Memory B cell (primary cell): ENCODE measurements at regions not wholly inside any gene's neighbourhood (a gene's known extent, or its start where the extent isn't known, plus 50 kb on each side); places are given as distances from the start of the nearest gene placed in this dataset.

Experiments used
- ATAC-seq: fragments of 150-1000 bp; cut with Tn5 transposase; 2 replicates; pipeline ENCODE4 v1.10.0; 2021; ENCODE audit warnings: low read depth, mild to moderate bottlenecking, moderate library complexity
- DNase-seq, 2 donors: peaks; one replicate each; pipeline ENCODE4 v3.0.0; 2022; ENCODE audit warnings: low spot score in 2 of 2
- H3K27ac Mint-ChIP-seq: one replicate; pipeline ENCODE4 v1.8.0; 2022; ENCODE audit warnings: mild to moderate bottlenecking, moderate library complexity, mixed read lengths
- H3K27me3 Mint-ChIP-seq: one replicate; pipeline ENCODE4 v1.8.0; 2022; ENCODE audit warnings: mixed read lengths
- H3K36me3 Mint-ChIP-seq: one replicate; pipeline ENCODE4 v1.8.0; 2022; ENCODE audit warnings: mild to moderate bottlenecking, mixed read lengths
- H3K4me1 Mint-ChIP-seq: one replicate; pipeline ENCODE4 v1.8.0; 2022; ENCODE audit warnings: mixed read lengths
- H3K4me3 Mint-ChIP-seq: one replicate; pipeline ENCODE4 v1.8.0; 2022; ENCODE audit warnings: mild to moderate bottlenecking, moderate library complexity, mixed read lengths
- H3K9me3 Mint-ChIP-seq: one replicate; pipeline ENCODE4 v1.8.0; 2022; ENCODE audit warnings: mixed read lengths

DNA sequence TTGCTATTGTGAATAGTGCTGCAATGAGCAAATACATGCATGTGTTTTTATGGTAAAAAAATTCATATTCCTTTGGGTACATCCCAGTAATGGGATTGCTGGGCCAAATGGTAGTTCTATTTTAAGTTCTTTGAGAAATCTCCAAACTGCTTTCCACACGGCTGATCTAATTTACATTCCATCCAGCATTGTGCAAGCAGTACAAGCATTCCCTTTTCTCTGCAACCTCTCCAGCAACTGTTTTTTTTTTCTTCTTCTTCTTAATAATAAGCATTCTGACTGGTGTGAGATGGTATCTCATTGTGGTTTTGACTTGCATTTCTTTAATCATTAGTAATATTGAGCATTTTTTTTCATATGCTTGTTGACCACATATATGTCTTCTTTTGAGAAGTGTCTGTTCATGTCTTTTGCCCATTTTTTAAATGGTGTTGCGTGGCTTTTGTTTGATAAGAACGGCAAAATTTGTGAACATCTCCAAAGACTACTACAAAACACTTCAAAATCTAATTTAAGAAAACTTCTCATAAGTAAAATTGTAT lies 136.1 kb upstream of the MYO3A start:
- DNase-seq (no peak), ATAC-seq (no peak)
- no peaks in the 10 kb centered on the region for H3K36me3 Mint-ChIP-seq
- H3K4me1 Mint-ChIP-seq: no peaks in the 10 kb centered on the region
- peaks cover 2% of the 10 kb centered on the region for H3K27me3 Mint-ChIP-seq
- no peak overlapping the region for H3K4me3 Mint-ChIP-seq
- H3K9me3 Mint-ChIP-seq: peaks cover 2% of the 10 kb centered on the region
- no peak overlapping the region for H3K27ac Mint-ChIP-seq

DNA sequence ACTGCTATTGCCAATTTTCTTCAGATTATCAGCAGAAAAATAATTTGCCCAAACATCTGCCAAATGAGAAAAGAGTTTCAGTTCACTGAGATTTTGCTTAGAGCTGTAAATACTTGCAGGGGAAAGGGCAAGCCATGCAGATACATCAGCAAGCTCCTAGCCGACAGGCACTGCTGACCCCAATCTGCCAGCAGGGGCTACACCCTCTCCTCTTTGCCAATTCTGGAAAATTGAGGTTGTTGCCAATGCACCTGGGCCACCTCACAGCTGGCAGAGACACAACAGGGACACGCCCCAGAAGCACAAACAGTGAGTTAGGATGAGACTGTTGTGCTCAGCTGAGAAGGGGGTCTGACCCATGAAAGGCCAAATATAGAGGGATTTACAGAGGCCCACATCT lies 129.5 kb upstream of the MYO3A start:
- Mint-ChIP-seq H3K27ac (no peak overlapping the region), H3K36me3 (no peaks in the 10 kb centered on the region), H3K27me3 (no peaks in the 10 kb centered on the region), H3K9me3 (no peaks in the 10 kb centered on the region), H3K4me1 (no peaks in the 10 kb centered on the region), H3K4me3 (no peak overlapping the region)
- no peak for DNase-seq
- ATAC-seq: no peak

DNA sequence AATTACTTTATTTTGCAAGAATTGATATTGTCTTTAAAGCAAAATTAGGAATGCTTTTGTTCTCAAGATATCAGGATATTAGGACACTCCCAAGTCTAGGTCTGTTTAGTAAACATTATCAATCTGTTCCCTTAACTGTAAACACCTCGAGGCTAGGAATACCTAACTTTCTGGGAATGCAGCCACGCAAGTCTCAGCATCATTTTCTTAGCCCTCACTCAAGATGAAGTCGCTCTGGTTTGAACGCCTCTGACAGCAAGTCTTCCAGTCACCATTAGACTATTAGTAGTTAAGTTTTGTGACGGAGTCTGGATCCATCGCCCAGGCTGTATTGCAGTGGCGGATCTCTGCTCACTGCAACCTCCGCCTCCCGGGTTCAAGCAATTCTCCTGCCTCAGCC lies 128.0 kb upstream of the MYO3A start:
- no peak overlapping the region for H3K27ac Mint-ChIP-seq

DNA sequence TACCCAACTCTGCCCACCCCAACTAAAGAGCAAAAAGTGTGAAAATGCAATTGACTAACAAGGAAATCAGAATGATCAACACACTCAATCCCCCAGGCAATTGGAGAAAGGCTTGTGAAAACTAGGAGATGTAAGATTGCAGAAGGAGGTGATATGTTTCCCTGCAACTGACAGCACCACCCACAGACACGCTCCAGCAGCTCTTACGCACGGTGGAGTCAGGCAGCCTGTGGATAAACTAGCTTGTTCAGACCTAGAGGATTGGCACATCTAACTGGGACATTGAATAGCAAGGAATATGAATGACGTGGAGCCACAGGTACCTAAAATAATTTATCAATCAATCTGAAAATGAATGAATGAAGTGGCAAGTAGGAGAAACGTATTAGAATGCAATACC lies 125.7 kb upstream of the MYO3A start:
- Mint-ChIP-seq H3K27ac (no peak overlapping the region), H3K4me1 (no peaks in the 10 kb centered on the region), H3K9me3 (no peaks in the 10 kb centered on the region), H3K4me3 (no peak overlapping the region), H3K27me3 (peaks cover 2% of the 10 kb centered on the region), H3K36me3 (no peaks in the 10 kb centered on the region)
- ATAC-seq: no peak
- DNase-seq: no peak

More for the DNA sequence above, 128.0 kb upstream of the MYO3A start:
- H3K4me1 Mint-ChIP-seq: no peaks in the 10 kb centered on the region
- H3K4me3 Mint-ChIP-seq: no peak overlapping the region
- H3K36me3 Mint-ChIP-seq: no peaks in the 10 kb centered on the region
- H3K9me3 Mint-ChIP-seq: no peaks in the 10 kb centered on the region
- peaks cover 2% of the 10 kb centered on the region for H3K27me3 Mint-ChIP-seq
- DNase-seq: no peak
- ATAC-seq: no peak

DNA sequence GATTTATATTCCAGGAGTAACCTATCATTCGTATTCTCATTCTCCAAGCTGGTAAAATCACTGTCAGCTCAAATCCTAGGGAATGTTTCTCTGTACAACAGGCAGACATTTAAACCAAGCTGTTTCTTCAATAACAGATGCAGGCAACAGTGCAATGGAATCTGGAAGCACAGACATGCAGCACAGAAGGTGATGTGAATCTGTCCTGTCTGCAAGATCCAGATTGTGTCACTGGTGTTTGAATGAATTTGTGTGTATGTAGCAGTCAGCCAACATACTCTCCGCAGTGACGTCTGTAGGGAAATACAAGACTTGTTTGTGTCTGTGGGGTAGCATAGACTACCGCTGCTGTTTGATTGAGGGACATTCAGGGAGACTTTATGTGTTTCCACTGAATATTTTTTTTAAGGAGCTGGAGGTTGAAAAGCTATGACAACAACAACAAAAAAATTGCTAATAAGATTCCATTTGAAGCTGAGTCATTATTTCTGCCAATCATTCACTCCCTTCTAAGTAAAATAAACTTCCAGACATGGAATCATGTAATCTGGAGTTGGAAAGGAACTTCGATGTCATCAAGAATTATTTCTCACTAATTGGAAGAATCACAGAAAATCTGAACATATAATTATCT lies 122.9 kb upstream of the MYO3A start:
- peaks cover 2% of the 10 kb centered on the region for H3K27me3 Mint-ChIP-seq
- H3K27ac Mint-ChIP-seq: peak overlapping the region; percentile 24
- ATAC-seq (no peak), DNase-seq (no peak)
- no peaks in the 10 kb centered on the region for H3K4me1 Mint-ChIP-seq
- H3K4me3 Mint-ChIP-seq: no peak overlapping the region
- H3K9me3 Mint-ChIP-seq: peaks cover 2% of the 10 kb centered on the region
- no peaks in the 10 kb centered on the region for H3K36me3 Mint-ChIP-seq

DNA sequence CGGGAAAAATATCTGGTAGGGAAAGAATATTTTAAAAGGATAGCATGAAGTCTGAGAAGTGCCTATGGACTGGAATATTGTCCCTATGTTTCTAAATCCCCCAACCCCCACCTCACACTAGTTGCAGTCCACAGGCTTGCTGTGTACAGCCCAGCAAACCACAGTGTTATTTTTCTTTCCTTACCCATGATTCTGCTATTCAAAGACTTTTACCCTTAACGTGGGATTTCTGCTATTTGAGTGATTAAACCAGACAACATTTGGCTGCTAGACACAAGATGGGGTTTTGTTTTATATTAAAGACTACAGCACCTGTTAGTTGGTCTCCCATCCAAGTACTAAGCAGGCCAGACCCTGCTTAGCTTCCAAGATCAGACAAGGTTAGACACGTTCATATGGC lies 120.5 kb upstream of the MYO3A start:
- H3K4me3 Mint-ChIP-seq: no peak overlapping the region
- DNase-seq (no peak), ATAC-seq (no peak)
- H3K27ac Mint-ChIP-seq: no peak overlapping the region
- H3K9me3 Mint-ChIP-seq: peaks cover 2% of the 10 kb centered on the region
- H3K36me3 Mint-ChIP-seq: no peaks in the 10 kb centered on the region
- H3K4me1 Mint-ChIP-seq: no peaks in the 10 kb centered on the region
- H3K27me3 Mint-ChIP-seq: peaks cover 2% of the 10 kb centered on the region

DNA sequence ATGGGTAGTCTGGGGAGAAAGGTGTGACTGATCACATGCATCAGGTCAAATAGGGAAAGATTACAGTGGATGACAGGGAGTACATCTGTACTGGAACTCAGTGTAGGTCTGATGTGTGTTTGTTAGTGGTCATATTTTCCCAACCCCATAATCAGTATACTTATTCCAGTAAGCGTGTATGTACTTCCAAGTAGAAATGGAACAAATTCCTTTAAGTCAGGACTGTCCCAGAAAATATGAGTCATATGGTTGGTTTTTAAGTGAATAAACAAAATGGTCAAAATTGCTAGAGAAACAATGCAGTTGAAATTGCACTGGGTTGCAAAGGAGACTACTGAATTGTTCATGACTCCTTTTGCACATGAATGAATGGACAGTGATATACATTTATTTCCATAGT lies 118.8 kb upstream of the MYO3A start:
- Mint-ChIP-seq H3K27ac (no peak overlapping the region), H3K9me3 (peaks cover 2% of the 10 kb centered on the region), H3K4me3 (no peak overlapping the region), H3K36me3 (no peaks in the 10 kb centered on the region), H3K4me1 (no peaks in the 10 kb centered on the region), H3K27me3 (peaks cover 3% of the 10 kb centered on the region)
- no peak for ATAC-seq
- DNase-seq: no peak

DNA sequence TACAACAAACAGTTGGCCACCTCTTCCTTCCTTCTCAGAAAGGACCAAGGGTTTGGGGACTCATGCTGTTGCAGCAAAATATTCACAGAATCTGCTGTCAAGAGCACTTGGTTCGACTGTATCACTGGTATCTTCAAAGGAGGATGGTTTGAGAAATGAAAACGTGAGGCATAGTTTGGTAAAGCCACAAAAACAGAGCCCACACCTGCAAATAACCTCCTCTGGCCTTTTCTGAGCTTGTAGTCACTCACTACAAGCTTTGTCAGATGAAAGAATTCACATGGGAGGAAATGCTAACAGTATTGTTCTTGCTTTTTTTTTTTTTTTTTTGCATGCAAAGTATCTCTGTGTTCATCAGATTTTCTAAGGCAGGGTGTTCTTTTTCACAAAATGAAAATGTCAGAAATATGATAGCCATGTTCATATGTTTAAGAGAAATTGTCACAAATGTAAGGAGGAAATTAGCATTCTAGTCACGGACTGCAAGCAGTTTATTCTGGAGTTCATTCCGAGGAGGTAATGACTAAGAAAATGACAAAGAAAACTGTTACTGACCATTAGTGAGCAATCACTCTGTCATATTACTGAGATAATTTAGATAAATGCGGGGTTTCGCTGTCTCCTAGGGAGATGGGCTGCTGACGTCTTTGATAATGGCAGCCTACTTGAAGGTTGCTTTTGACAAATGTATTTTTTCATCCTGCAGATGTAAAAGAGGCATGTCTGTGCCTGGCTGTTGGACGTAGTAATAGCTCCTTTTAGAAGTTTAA lies 117.8 kb upstream of the MYO3A start:
- Mint-ChIP-seq H3K27ac (no peak overlapping the region), H3K4me3 (no peak overlapping the region), H3K36me3 (peaks cover 2% of the 10 kb centered on the region), H3K4me1 (peaks cover 6% of the 10 kb centered on the region), H3K27me3 (peaks cover 2% of the 10 kb centered on the region), H3K9me3 (peaks cover 6% of the 10 kb centered on the region)
- no peak for ATAC-seq
- no peak for DNase-seq

DNA sequence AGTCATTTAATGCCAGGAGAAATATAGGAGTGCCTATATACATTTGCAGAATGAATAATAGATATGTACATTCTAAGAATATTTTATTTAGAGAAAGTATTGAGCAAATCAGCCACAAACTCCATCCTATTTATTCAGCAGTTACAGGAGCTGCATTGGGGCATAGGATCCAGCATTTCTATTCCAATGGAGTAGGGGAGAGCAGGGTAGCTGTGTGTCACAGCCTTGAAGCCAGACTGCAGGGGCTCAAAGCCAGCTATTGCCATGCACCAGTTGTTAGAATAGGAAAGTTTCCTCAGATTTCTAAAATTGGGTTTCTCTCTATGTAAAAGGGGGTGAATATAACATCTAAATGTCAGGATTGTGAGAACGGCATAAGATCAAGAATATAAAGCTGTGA lies 116.8 kb upstream of the MYO3A start:
- Mint-ChIP-seq H3K9me3 (peaks cover 8% of the 10 kb centered on the region), H3K4me3 (no peak overlapping the region), H3K27me3 (peaks cover 2% of the 10 kb centered on the region), H3K36me3 (peaks cover 2% of the 10 kb centered on the region), H3K27ac (no peak overlapping the region), H3K4me1 (peaks cover 8% of the 10 kb centered on the region)
- no peak for DNase-seq
- no peak for ATAC-seq

DNA sequence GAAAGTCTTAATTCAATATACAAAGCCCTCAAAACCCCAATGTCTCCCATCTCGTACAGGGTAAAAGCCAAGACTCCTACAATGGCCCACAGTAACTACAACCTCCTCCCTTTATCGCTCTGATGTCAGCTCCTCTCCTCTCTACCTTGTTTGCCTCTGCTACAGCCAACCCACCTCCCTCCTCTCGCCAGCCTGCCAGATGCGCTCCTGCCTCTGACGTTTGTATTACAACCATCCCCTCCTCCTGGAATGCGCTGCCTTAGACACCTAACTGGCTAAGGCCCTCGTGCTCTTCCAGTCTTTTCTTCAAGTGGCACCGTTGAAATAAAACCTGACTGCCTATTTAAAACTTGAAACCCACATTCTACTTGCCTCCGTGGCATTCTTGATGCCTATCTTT lies 115.3 kb upstream of the MYO3A start:
- Mint-ChIP-seq H3K4me3 (no peak overlapping the region), H3K9me3 (peaks cover 10% of the 10 kb centered on the region), H3K27me3 (peaks cover 2% of the 10 kb centered on the region), H3K36me3 (peaks cover 2% of the 10 kb centered on the region), H3K4me1 (peaks cover 8% of the 10 kb centered on the region), H3K27ac (no peak overlapping the region)
- DNase-seq (no peak), ATAC-seq (no peak)

DNA sequence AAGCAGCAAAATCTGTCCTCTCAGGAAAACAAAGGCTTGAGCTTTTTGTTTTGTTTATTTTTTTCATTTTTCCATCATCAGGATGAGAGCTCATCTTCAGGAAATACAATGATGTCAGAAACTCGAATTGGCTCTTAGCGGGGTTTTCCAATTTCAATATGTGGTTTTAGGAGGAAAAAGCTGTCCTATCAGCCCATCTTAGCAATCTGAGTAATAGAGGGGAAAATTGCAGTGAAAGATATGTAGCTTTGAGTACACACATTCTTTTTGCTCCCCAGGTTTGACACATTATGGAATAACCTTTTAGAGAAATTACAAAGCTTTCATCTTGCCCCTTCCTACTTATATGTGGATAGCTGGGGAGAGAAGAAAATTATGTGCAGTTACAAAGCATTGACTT lies 113.6 kb upstream of the MYO3A start:
- Mint-ChIP-seq H3K4me3 (peak overlapping the region; percentile 79), H3K4me1 (peaks cover 8% of the 10 kb centered on the region), H3K27ac (peak overlapping the region; percentile 70), H3K27me3 (peaks cover 2% of the 10 kb centered on the region), H3K9me3 (peaks cover 8% of the 10 kb centered on the region), H3K36me3 (peaks cover 2% of the 10 kb centered on the region)
- ATAC-seq (no peak), DNase-seq (no peak)

DNA sequence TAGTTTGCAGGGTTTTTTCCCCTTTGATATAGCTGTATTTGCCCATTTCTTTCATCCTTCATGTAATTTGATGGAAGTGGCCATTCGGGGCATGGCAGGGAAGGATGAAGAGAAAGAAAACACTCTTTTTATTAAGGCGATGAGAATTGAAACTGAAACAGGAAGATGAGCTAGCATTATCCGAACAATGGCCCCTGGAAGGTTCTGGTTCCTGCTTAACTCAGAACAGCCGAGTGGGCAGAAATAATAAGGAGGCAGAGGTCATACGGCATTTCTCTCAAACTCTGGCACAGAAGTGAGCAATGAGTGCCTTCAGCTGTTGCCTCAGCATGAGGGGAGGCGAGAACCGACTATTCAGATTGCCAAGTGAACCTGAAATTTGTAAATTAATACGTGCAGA lies 113.2 kb upstream of the MYO3A start:
- peaks cover 2% of the 10 kb centered on the region for H3K27me3 Mint-ChIP-seq
- DNase-seq (no peak), ATAC-seq (peak; percentile 59)
- H3K4me1 Mint-ChIP-seq: peaks cover 8% of the 10 kb centered on the region
- H3K4me3 Mint-ChIP-seq: peak overlapping the region; percentile 79
- H3K36me3 Mint-ChIP-seq: peaks cover 2% of the 10 kb centered on the region
- peak overlapping the region; percentile 70 for H3K27ac Mint-ChIP-seq
- H3K9me3 Mint-ChIP-seq: peaks cover 8% of the 10 kb centered on the region

DNA sequence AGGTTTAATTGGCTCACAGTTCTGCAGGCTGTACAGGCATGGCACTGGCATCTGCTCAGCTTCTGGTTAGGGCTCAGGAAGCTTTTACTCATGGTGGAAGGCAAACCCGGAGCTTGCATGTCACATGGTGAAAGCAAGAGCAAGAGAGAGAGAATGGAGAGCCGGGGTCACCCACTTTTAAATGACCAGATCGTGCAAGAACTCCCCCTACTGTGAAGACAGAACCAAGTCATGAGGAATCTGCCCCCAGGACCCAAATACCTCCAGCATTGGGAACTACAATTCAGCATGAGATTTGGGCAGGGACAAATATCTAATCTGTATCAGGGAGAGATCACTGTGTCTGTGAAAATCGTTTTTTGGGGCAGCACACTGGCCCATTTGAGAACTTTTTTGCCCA lies 110.0 kb upstream of the MYO3A start:
- Mint-ChIP-seq H3K36me3 (peaks cover 2% of the 10 kb centered on the region), H3K4me3 (no peak overlapping the region), H3K27me3 (no peaks in the 10 kb centered on the region), H3K4me1 (peaks cover 8% of the 10 kb centered on the region), H3K27ac (no peak overlapping the region), H3K9me3 (peaks cover 8% of the 10 kb centered on the region)
- no peak for ATAC-seq
- no peak for DNase-seq

DNA sequence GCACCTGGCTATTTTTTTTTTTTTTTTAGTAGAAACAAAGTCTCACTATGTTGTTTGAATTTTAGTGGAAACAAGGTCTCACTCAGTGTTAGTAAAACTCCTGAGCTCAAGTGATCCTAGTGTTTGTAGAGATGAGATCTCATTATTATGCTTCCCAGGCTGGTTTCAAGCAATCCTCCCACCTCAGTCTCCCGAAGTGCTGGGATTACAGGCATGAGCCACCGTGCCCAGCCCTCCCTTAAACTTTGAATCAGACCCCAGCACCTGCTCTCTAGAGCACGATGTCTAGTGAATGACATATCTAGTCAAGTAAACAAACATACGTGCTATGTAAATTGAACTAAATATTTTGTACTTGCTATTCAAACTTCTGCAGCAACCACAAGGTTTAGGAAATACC lies 105.6 kb upstream of the MYO3A start:
- no peak for ATAC-seq
- H3K9me3 Mint-ChIP-seq: no peaks in the 10 kb centered on the region
- no peak overlapping the region for H3K4me3 Mint-ChIP-seq
- no peaks in the 10 kb centered on the region for H3K27me3 Mint-ChIP-seq
- no peaks in the 10 kb centered on the region for H3K36me3 Mint-ChIP-seq
- no peak for DNase-seq
- H3K27ac Mint-ChIP-seq: no peak overlapping the region
- no peaks in the 10 kb centered on the region for H3K4me1 Mint-ChIP-seq

DNA sequence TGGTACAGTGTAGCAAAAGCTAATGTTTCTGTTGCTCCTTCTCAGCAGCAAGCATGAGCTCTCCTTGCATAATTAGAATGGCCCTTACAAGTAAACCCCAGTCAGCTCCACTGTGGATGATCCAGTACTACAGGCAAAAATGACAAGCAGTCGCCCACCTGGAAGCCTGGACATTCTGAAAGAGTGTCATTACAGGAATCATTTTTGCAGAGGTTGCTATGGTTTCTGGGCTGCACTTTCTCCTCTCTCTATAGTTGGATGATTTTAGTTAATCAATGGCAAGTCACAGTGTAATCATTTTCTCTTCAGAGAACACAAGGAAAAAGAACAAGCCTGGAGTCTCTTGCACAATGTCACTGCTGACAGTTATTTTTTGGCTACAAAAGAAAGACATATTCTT lies 102.9 kb upstream of the MYO3A start:
- H3K9me3 Mint-ChIP-seq: peaks cover 1% of the 10 kb centered on the region
- no peaks in the 10 kb centered on the region for H3K36me3 Mint-ChIP-seq
- H3K27me3 Mint-ChIP-seq: no peaks in the 10 kb centered on the region
- DNase-seq (no peak), ATAC-seq (no peak)
- no peak overlapping the region for H3K27ac Mint-ChIP-seq
- H3K4me1 Mint-ChIP-seq: no peaks in the 10 kb centered on the region
- no peak overlapping the region for H3K4me3 Mint-ChIP-seq
